Neural cell (in vitro differentiated cells): ENCODE measurements at regions not wholly inside any gene's neighbourhood (a gene's known extent, or its start where the extent isn't known, plus 50 kb on each side); places are given as distances from the start of the nearest gene placed in this dataset.

Experiments used
- CTCF ChIP-seq: fragments of 450-650 bp; IDR thresholded peaks from 2 replicates; pipeline ENCODE4 v1.5.1; 2014; ENCODE audit warnings: antibody characterized with exemption, mild to moderate bottlenecking, moderate library complexity; ENCODE audit not compliant: poor library complexity, severe bottlenecking
- EZH2 ChIP-seq: fragments of 200-600, 300-800 bp; shearing (Covaris generic), sonication (generic); IDR thresholded peaks from 2 replicates; pipeline ENCODE4 v1.6.1; 2014; ENCODE audit warnings: antibody characterized with exemption, low read length, borderline replicate concordance, mild to moderate bottlenecking; ENCODE audit not compliant: insufficient read depth, poor library complexity, severe bottlenecking
- REST ChIP-seq: IDR thresholded peaks from 2 replicates; pipeline ENCODE4 v1.6.1; 2012; ENCODE audit warnings: borderline replicate concordance

- TF ChIP-seq CTCF, result no peak
- TF ChIP-seq EZH2, result no peak
- TF ChIP-seq REST, result no peak
These were observed 1160.8 kb upstream of the LRRTM3 start for GRCh38 chr10:65765006-65765541.
